Fibroblast of lung (primary cell): ENCODE measurements at regions not wholly inside any gene's neighbourhood (a gene's known extent, or its start where the extent isn't known, plus 50 kb on each side); places are given as distances from the start of the nearest gene placed in this dataset.

Experiments used
- DNase-seq, 2 donors: peaks; one replicate each; pipeline versions ENCODE4 v3.0.0 to v3.0.0-alpha.2; 2010; ENCODE audit warnings: low read depth in 2 of 2
- H2AFZ ChIP-seq: 2 replicates; pipeline ENCODE4 v1.5.1; 2012; ENCODE audit warnings: low read length, control low read depth, inconsistent platforms
- H3K27ac ChIP-seq: 2 replicates; pipeline ENCODE4 v1.5.1; 2011; ENCODE audit warnings: low read length, control low read depth; ENCODE audit not compliant: insufficient read depth
- H3K27me3 ChIP-seq: 2 replicates; pipeline ENCODE4 v1.5.1; 2011; ENCODE audit warnings: mild to moderate bottlenecking, low read length; ENCODE audit not compliant: control insufficient read depth, insufficient read depth
- H3K36me3 ChIP-seq: 2 replicates; pipeline ENCODE4 v1.5.1; 2011; ENCODE audit warnings: low read length; ENCODE audit not compliant: control insufficient read depth, insufficient read depth
- H3K4me1 ChIP-seq: 2 replicates; pipeline ENCODE4 v1.5.1; 2011; ENCODE audit warnings: low read length; ENCODE audit not compliant: control insufficient read depth, insufficient read depth; ENCODE audit errors: extremely low read depth
- H3K4me2 ChIP-seq: 2 replicates; pipeline ENCODE4 v1.5.1; 2011; ENCODE audit warnings: low read length, control low read depth; ENCODE audit not compliant: insufficient read depth; ENCODE audit errors: extremely low read depth
- H3K4me3 ChIP-seq, 4 experiments: fragments of 200-600 bp in 1 of 4; sonication (generic) in 1 of 4; replicated peaks in 1 of 4; 2 replicates each; pipeline ENCODE4 v1.5.1; 2011 to 2016; ENCODE audit warnings: low read length in 4 of 4, low read depth in 3 of 4, mild to moderate bottlenecking in 3 of 4, control low read depth in 2 of 4, inconsistent platforms in 1 of 4, mixed read lengths in 1 of 4; ENCODE audit not compliant: insufficient read depth in 1 of 4; ENCODE audit errors: control extremely low read depth in 1 of 4
- H3K79me2 ChIP-seq: 2 replicates; pipeline ENCODE4 v1.5.1; 2012; ENCODE audit warnings: mild to moderate bottlenecking, low read length, inconsistent platforms; ENCODE audit not compliant: control insufficient read depth, insufficient read depth
- H3K9ac ChIP-seq: 2 replicates; pipeline ENCODE4 v1.5.1; 2011; ENCODE audit warnings: mild to moderate bottlenecking, low read length, control low read depth; ENCODE audit not compliant: insufficient read depth
- H3K9me3 ChIP-seq: 2 replicates; pipeline ENCODE4 v1.5.1; 2012; ENCODE audit warnings: low read depth, low read length; ENCODE audit not compliant: control insufficient read depth, insufficient read depth
- H4K20me1 ChIP-seq: 2 replicates; pipeline ENCODE4 v1.5.1; 2011; ENCODE audit warnings: low read length; ENCODE audit not compliant: control insufficient read depth, insufficient read depth; ENCODE audit errors: extremely low read depth
- CTCF ChIP-seq, 2 donors: IDR thresholded peaks in 1 of 2; conservative IDR thresholded peaks in 1 of 2; 1 replicate in 1 of 2; 2 replicates in 1 of 2; pipeline ENCODE4 v1.5.1; 2011 to 2012; ENCODE audit warnings: low read length in 2 of 2, control low read depth in 1 of 2, inconsistent platforms in 1 of 2, low read depth in 1 of 2, mild to moderate bottlenecking in 1 of 2
- EZH2 ChIP-seq: IDR thresholded peaks from 2 replicates; pipeline ENCODE4 v1.5.1; 2012; ENCODE audit warnings: low read length, control low read depth, mild to moderate bottlenecking; ENCODE audit errors: missing control alignments

- TF ChIP-seq EZH2 (no peak), CTCF (conservative IDR thresholded peaks at IDR 0.05 in 1 of 2, IDR thresholded peaks at IDR 0.05 in 1 of 2; ENCODE audit: low read depth in 1 of 2, low read length in 2 of 2) (no peak)
- H3K4me1 ChIP-seq, result peaks cover 2% of the 10 kb centered on the region
Measured at GRCh38 chr5:173711466-173711865, 95.0 kb upstream of the BOD1 start.

GRCh38 chr5:173712609-173713175 is 96.2 kb upstream of the BOD1 start:
- Histone ChIP-seq H3K4me1 (peaks cover 2% of the 10 kb centered on the region), H3K27ac (no peak overlapping the region), H3K9me3 (no peaks in the 10 kb centered on the region), H3K36me3 (no peaks in the 10 kb centered on the region), H3K9ac (no peak overlapping the region), H2AFZ (no peak overlapping the region), H4K20me1 (no peaks in the 10 kb centered on the region), H3K4me3 (no peak overlapping the region), H3K4me2 (no peak overlapping the region), H3K79me2 (no peaks in the 10 kb centered on the region), H3K27me3 (no peaks in the 10 kb centered on the region)
- no peak for DNase-seq
- TF ChIP-seq CTCF (conservative IDR thresholded peaks at IDR 0.05 in 1 of 2, IDR thresholded peaks at IDR 0.05 in 1 of 2; ENCODE audit: low read depth in 1 of 2, low read length in 2 of 2), result no peak
- no peak for TF ChIP-seq EZH2

More at GRCh38 chr5:173711466-173711865, 95.0 kb upstream of the BOD1 start:
- Histone ChIP-seq H2AFZ (no peak overlapping the region), H3K9ac (no peak overlapping the region), H4K20me1 (no peaks in the 10 kb centered on the region), H3K36me3 (no peaks in the 10 kb centered on the region), H3K27me3 (no peaks in the 10 kb centered on the region), H3K9me3 (no peaks in the 10 kb centered on the region), H3K27ac (no peak overlapping the region), H3K4me3 (no peak overlapping the region), H3K4me2 (no peak overlapping the region), H3K79me2 (no peaks in the 10 kb centered on the region)
- DNase-seq, result no peak

GRCh38 chr5:173714551-173715428 is 98.3 kb upstream of the BOD1 start:
- DNase-seq, result peak; percentile 76 to 87
- Histone ChIP-seq H3K27ac (no peak overlapping the region), H3K4me3 (no peak overlapping the region), H3K4me2 (peak overlapping the region; percentile 20), H3K4me1 (peaks cover 2% of the 10 kb centered on the region), H3K79me2 (no peaks in the 10 kb centered on the region), H3K27me3 (no peaks in the 10 kb centered on the region), H3K36me3 (no peaks in the 10 kb centered on the region), H3K9me3 (no peaks in the 10 kb centered on the region), H2AFZ (no peak overlapping the region), H4K20me1 (no peaks in the 10 kb centered on the region), H3K9ac (no peak overlapping the region)
- TF ChIP-seq CTCF (conservative IDR thresholded peaks at IDR 0.05 in 1 of 2, IDR thresholded peaks at IDR 0.05 in 1 of 2; ENCODE audit: low read depth in 1 of 2, low read length in 2 of 2), result no peak
- no peak for TF ChIP-seq EZH2
